B cell (primary cell): ENCODE measurements at regions not wholly inside any gene's neighbourhood (a gene's known extent, or its start where the extent isn't known, plus 50 kb on each side); places are given as distances from the start of the nearest gene placed in this dataset.

Experiments used
- CTCF ChIP-seq: fragments of 200-600 bp; IDR thresholded peaks from one replicate; pipeline ENCODE4 v1.8.0; 2022; ENCODE audit warnings: antibody characterized with exemption, mild to moderate bottlenecking
- EZH2 ChIP-seq: IDR thresholded peaks from 2 replicates; pipeline ENCODE4 v1.6.1; 2012; ENCODE audit warnings: borderline replicate concordance, low read depth, mild to moderate bottlenecking, moderate library complexity, low read length; ENCODE audit not compliant: insufficient read depth, poor library complexity, severe bottlenecking

GRCh38 chr11:64490562-64491216 lies 65.1 kb upstream of the SLC22A11 start:
- TF ChIP-seq CTCF, result no peak
- no peak for TF ChIP-seq EZH2
